Mucosa of rectum (tissue), 2 donors: ENCODE measurements at regions not wholly inside any gene's neighbourhood (a gene's known extent, or its start where the extent isn't known, plus 50 kb on each side); places are given as distances from the start of the nearest gene placed in this dataset.
"Not testable (repeated sequence)": the region's sequence is repeated elsewhere in the genome, so short reads cannot be mapped to it uniquely, and the experiment has no call there.

Experiments used
- H3K27ac ChIP-seq, 2 donors: one replicate each; pipeline ENCODE4 v1.7.0; 2013; ENCODE audit warnings: inconsistent platforms in 2 of 2, low read depth in 2 of 2, low read length in 2 of 2
- H3K27me3 ChIP-seq, 2 donors: one replicate each; pipeline ENCODE4 v1.7.0; 2013; ENCODE audit warnings: low read length in 2 of 2; ENCODE audit not compliant: control insufficient read depth in 2 of 2, insufficient read depth in 2 of 2
- H3K36me3 ChIP-seq, 2 donors: one replicate each; pipeline ENCODE4 v1.7.0; 2013; ENCODE audit warnings: low read length in 2 of 2; ENCODE audit not compliant: control insufficient read depth in 2 of 2, insufficient read depth in 2 of 2
- H3K4me1 ChIP-seq, 2 donors: one replicate each; pipeline ENCODE4 v1.7.0; 2013; ENCODE audit warnings: low read length in 2 of 2, mild to moderate bottlenecking in 1 of 2; ENCODE audit not compliant: control insufficient read depth in 2 of 2, insufficient read depth in 2 of 2
- H3K4me3 ChIP-seq, 2 donors: one replicate each; pipeline ENCODE4 v1.7.0; 2013; ENCODE audit warnings: low read length in 2 of 2
- H3K9ac ChIP-seq, 2 donors: one replicate each; pipeline ENCODE4 v1.7.0; 2013; ENCODE audit warnings: low read length in 2 of 2, low read depth in 1 of 2, mild to moderate bottlenecking in 1 of 2
- H3K9me3 ChIP-seq, 2 donors: one replicate each; pipeline ENCODE4 v1.7.0; 2013; ENCODE audit warnings: low read length in 2 of 2; ENCODE audit not compliant: control insufficient read depth in 2 of 2
- donor health status: healthy.
- donor health status: Normal muscosa, but diverticular disease.

DNA sequence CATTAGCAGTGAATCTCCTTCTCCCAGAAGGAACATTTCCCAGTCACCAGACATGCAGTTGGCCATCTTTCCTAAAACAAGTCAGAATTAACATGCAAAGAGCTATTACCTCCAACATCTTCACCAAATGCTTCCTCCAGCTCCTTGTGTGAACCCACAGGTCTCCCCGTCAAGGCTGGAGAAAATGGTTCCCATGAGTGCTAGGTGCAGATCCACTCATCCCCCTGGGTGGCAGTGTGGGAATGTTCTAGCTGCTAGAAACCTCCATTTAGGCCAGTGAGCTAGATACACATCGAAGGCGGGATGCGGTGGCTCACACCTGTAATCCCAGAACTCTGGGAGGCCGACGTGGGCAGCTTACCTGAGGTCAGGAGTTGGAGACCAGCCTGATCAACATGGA, 603.9 kb upstream of the SLC35B3 start:
- H3K9ac ChIP-seq, result no peak overlapping the region
- no peaks in the 10 kb centered on the region for H3K36me3 ChIP-seq
- H3K27me3 ChIP-seq, result no peaks in the 10 kb centered on the region
- no peaks in the 10 kb centered on the region for H3K9me3 ChIP-seq
- H3K4me3 ChIP-seq, result no peak overlapping the region
- no peaks in the 10 kb centered on the region for H3K4me1 ChIP-seq
- H3K27ac ChIP-seq, result no peak overlapping the region

DNA sequence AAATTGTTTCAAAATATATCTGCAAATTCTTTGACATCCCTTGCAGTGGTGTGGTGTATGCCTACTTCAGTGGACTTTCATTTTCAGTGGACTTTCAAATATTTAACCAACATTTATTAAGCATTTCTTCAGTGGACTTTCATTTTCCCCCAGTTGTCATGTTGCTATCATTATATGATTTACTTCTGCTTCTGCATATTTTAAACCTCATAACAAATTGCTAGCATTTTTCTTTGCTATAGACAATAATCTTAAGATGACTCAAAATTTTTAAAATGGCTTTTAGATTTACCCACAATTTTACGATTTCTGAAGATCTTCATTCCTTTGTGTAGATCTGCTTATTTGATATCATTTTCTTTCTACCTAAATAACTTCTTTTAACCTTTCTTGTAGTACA, 592.7 kb upstream of the SLC35B3 start:
- no peak overlapping the region for H3K9ac ChIP-seq
- H3K9me3 ChIP-seq, result no peaks in the 10 kb centered on the region
- H3K4me1 ChIP-seq, result no peaks in the 10 kb centered on the region

DNA sequence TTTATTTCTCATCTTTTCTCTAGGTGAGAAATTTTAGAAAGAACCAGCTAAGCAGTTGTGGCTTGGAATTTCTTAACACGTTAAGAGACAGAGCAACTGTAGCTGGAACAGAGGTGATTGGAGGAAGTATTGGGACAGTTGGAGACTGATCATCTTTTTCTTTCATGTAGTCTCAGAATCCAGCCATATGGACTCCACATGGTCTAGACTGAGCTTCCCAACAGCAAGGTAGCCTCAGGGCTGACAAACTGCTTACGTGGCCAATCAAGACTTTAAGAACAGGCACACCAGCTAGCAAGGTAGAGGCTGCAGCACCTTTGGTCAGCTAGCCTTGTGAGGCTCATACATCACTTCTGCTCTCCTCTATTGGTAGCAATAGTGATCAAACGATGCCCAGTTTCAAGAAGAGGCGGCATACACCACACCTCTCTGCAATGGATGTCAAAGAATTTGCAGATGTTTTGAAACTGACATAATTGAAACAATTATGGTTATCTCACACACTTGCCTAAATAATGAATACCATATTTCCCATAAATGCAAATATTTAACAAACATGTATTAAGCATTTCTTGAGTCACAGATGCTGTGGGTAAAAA, 590.5 kb upstream of the SLC35B3 start:
- Histone ChIP-seq H3K27ac (no peak overlapping the region), H3K9me3 (no peaks in the 10 kb centered on the region), H3K27me3 (no peaks in the 10 kb centered on the region), H3K9ac (no peak overlapping the region), H3K4me1 (no peaks in the 10 kb centered on the region), H3K36me3 (no peaks in the 10 kb centered on the region), H3K4me3 (no peak overlapping the region)

More for the DNA sequence above, 592.7 kb upstream of the SLC35B3 start:
- H3K27ac ChIP-seq, result no peak overlapping the region
- H3K27me3 ChIP-seq, result no peaks in the 10 kb centered on the region
- no peak overlapping the region for H3K4me3 ChIP-seq
- H3K36me3 ChIP-seq, result no peaks in the 10 kb centered on the region

DNA sequence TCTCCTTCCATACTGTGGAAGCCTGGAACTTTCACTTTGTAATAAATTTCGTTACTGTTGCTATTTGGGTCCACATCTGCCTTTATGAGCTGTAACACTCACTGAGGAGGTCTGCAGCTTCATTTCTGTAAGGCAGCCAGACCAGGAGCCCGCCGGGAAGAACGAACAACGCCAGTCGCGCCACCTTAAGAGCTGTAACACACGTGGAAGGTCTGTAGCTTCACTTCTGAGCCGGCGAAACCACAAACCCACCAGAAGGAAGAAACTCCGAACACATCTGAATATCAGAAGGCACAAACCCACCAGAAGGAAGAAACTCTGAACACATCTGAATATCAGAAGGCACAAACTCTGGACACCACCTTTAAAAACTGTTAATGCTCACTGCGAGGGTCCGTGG, 589.9 kb upstream of the SLC35B3 start:
- no peaks in the 10 kb centered on the region for H3K27me3 ChIP-seq
- no peak overlapping the region for H3K9ac ChIP-seq
- no peaks in the 10 kb centered on the region for H3K9me3 ChIP-seq
- no peaks in the 10 kb centered on the region for H3K4me1 ChIP-seq
- no peak overlapping the region for H3K27ac ChIP-seq
- H3K4me3 ChIP-seq, result no peak overlapping the region
- H3K36me3 ChIP-seq, result no peaks in the 10 kb centered on the region

DNA sequence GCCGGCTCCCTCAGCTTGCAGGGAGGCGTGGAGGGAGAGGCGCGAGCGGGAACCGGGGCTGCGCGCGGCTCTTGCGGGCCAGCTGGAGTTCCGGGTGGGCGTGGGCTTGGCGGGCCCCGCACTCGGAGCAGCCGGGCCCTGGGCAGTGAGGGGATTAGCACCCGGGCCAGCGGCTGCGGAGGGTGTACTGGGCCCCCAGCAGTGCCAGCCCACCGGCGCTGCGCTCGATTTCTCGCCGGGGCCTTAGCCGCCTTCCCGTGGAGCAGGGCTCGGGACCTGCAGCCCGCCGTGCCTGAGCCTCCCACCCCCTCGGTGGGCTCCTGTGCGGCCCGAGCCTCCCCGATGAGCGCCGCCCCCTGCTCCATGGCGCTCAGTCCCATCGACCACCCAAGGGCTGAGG, 588.9 kb upstream of the SLC35B3 start:
- H3K36me3 ChIP-seq, H3K9me3 ChIP-seq, H3K9ac ChIP-seq, H3K27ac ChIP-seq, H3K4me3 ChIP-seq, H3K27me3 ChIP-seq, H3K4me1 ChIP-seq: not testable (repeated sequence)

DNA sequence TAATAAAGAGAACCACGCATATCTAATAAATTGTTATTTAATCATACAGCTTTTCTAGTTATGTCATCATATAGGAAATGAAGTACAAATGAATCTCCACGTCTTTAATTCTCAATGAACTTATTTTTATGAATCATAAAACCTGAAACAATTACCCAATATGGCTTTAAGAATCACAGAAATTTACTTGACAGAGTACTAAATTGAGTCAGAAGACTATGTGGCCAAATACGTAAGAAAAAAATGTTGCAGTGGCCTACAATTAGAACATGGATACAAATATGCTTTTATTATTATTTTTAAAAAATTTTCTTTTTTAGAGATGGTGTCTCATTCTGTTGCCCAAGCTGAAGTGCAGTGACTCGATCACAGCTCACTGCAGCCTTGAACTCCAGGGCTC, 584.7 kb upstream of the SLC35B3 start:
- H3K36me3 ChIP-seq, result no peaks in the 10 kb centered on the region
- H3K4me1 ChIP-seq, result no peaks in the 10 kb centered on the region
- no peak overlapping the region for H3K9ac ChIP-seq
- H3K4me3 ChIP-seq, result no peak overlapping the region
- no peaks in the 10 kb centered on the region for H3K27me3 ChIP-seq
- H3K9me3 ChIP-seq, result no peaks in the 10 kb centered on the region
- no peak overlapping the region for H3K27ac ChIP-seq

DNA sequence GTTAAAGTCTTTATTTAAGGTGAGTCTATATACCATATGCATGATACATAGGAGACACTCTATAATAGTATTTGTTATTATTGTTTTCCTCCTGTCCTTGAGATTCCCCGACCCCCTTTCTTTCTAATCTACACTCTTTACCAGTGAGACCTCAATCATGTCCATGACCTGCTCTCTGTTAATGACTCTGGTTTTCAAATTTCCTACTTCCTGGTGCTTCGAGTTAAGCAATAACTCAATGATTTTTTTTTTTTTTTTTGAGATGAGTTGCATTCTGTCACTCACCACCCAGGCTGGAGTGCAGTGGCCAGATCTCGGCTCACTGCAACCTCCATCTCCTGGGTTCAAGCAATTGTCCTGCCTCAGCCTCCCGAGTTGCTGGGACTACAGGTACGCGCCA, 574.6 kb upstream of the SLC35B3 start:
- H3K9me3 ChIP-seq, result no peaks in the 10 kb centered on the region
- H3K4me1 ChIP-seq, result no peaks in the 10 kb centered on the region
- H3K36me3 ChIP-seq, result no peaks in the 10 kb centered on the region
- no peak overlapping the region for H3K4me3 ChIP-seq
- H3K27me3 ChIP-seq, result no peaks in the 10 kb centered on the region
- H3K9ac ChIP-seq, result no peak overlapping the region
- H3K27ac ChIP-seq, result no peak overlapping the region

DNA sequence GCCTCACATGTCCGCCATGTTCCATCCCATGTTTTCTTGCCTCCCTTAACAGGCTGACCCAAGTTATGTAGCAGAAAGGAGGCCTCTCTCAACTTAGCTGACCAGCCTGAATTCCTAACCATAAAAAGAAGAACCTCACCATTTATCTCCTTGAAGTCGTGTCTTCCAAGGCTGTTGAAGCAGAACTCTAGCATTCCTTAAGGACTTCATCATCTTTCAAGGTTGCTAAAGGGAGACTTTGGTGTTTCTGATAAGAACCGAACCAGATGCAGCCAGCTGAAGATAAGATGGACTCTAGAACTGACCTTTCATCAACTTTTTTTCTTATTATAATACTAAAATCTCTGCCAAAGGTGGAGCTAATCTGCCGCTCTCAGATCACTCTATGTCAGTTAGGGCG, 571.7 kb upstream of the SLC35B3 start:
- H3K4me3 ChIP-seq, result no peak overlapping the region
- no peak overlapping the region for H3K9ac ChIP-seq
- no peak overlapping the region for H3K27ac ChIP-seq
- H3K4me1 ChIP-seq, result no peaks in the 10 kb centered on the region
- no peaks in the 10 kb centered on the region for H3K9me3 ChIP-seq
- H3K27me3 ChIP-seq, result no peaks in the 10 kb centered on the region
- H3K36me3 ChIP-seq, result no peaks in the 10 kb centered on the region

DNA sequence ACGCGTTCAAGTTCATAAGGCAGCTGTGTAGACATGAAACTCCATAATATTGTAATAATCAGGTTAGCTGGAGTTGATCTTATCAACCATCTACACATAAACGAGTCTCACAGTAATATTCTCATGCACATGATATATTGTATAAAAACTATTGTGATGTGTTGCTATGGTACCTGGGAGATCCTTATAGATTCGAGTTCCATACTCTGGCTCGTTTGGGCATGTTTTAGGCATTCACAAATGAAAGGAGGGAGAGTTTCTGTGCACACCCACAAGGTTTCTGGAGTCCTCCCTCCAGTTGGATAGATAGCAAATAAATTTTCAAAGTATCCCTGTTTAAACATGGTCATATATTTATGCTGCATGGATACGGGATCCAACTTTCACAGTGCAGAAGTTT, 567.5 kb upstream of the SLC35B3 start:
- Histone ChIP-seq H3K4me3 (no peak overlapping the region), H3K27ac (no peak overlapping the region), H3K9ac (no peak overlapping the region), H3K9me3 (no peaks in the 10 kb centered on the region), H3K36me3 (no peaks in the 10 kb centered on the region), H3K27me3 (no peaks in the 10 kb centered on the region), H3K4me1 (no peaks in the 10 kb centered on the region)

DNA sequence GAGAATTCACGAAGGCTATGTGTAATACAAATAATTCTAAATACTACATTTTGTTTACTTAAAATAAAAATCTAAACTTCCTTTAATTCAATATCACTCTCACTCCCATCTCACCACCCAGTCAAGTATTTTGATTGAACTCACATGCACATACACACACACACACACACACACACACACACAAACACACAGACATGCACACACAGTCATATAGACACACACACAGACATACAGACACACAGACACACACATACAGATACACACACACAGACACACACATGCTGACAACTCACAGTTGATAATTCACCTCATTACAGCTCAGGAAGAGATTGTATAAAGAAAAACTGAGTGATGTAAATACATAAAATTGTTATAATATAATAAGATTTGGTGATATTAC, 559.8 kb upstream of the SLC35B3 start:
- Histone ChIP-seq H3K4me1 (no peaks in the 10 kb centered on the region), H3K4me3 (no peak overlapping the region), H3K9me3 (no peaks in the 10 kb centered on the region), H3K36me3 (no peaks in the 10 kb centered on the region), H3K9ac (no peak overlapping the region), H3K27ac (no peak overlapping the region), H3K27me3 (no peaks in the 10 kb centered on the region)

DNA sequence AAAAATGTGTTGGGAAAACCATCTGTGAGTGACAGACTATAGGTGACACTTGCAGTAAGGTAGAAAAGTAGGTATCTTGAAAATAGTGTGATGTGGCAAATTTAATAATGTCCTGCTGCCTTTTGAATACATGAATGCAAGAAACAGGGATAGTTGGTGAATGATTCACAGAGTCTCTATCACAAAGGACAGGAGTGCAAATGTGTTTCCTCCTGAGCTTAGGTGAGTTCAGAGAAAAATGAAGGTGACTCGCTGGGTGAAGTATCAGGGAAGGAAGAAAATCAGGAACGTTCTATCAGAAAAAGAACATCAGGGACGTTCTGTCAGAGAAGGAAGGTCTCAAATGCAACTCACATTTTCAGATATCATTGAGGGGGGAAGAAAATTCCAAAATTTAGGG, 557.8 kb upstream of the SLC35B3 start:
- Histone ChIP-seq H3K9me3 (no peaks in the 10 kb centered on the region), H3K36me3 (no peaks in the 10 kb centered on the region), H3K27me3 (no peaks in the 10 kb centered on the region), H3K27ac (no peak overlapping the region), H3K4me3 (no peak overlapping the region), H3K9ac (no peak overlapping the region), H3K4me1 (no peaks in the 10 kb centered on the region)
